ENCODE measurements at regions not wholly inside any gene's neighbourhood (a gene's known extent, or its start where the extent isn't known, plus 50 kb on each side); places are given as distances from the start of the nearest gene placed in this dataset.
"Not testable (repeated sequence)": the region's sequence is repeated elsewhere in the genome, so short reads cannot be mapped to it uniquely, and the experiment has no call there.

DNA sequence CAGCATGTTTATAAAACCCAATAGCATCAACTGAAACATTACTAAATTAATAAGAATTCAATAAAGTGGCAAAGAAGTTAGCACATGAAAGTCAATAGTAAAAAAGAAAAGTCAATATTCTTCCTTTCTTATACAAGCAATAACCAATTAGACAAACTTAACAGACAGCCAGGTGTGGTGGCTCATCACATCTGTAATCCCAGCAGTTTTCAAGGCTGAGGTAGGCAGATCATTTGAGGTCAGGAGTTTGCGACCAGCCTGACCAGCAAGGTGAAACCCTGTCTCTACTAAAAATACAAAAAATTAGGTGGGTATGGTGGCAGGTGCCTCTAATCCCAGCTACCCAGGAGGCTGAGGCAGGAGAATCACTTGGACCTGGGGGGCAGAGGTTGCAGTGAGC, 275.9 kb downstream of the GOLGA6L6 start:
- H3K27ac ChIP-seq (ENCODE audit: low read depth, low read length); H3K4ac ChIP-seq (ENCODE audit: low read depth, low read length); H2BK5ac ChIP-seq (ENCODE audit: low read length); H4K8ac ChIP-seq (ENCODE audit: low read depth, low read length); H2AK5ac ChIP-seq (ENCODE audit: low read length); H2BK15ac ChIP-seq (replicated peaks; ENCODE audit: low read depth); H3K27me3 ChIP-seq (ENCODE audit: insufficient read depth, low read length, poor library complexity); H3K4me2 ChIP-seq (ENCODE audit: low read length); H3K79me1 ChIP-seq (ENCODE audit: low read length); H3K79me2 ChIP-seq (ENCODE audit: control insufficient read depth, insufficient read depth, low read length); H4K5ac ChIP-seq (ENCODE audit: low read length); H3K4me1 ChIP-seq (ENCODE audit: control insufficient read depth, low read depth, low read length); H3K56ac ChIP-seq (ENCODE audit: low read length); H3K36me3 ChIP-seq (ENCODE audit: control insufficient read depth, insufficient read depth, low read length); H3K23ac ChIP-seq (ENCODE audit: low read length); H3K18ac ChIP-seq (ENCODE audit: low read length); H3K4me3 ChIP-seq (ENCODE audit: low read length); DNase-seq; H3K9ac ChIP-seq (ENCODE audit: low read length); H2BK120ac ChIP-seq (ENCODE audit: low read depth, low read length): not testable (repeated sequence)
- WGBS (ENCODE audit: extremely low coverage, insufficient coverage, low lambda C conversion rate) = no CpG with 5 or more reads among the region's 1 CpG

- not testable (repeated sequence) for H3K36me3 ChIP-seq (ENCODE audit: control insufficient read depth, insufficient read depth, low read length); H3K27me3 ChIP-seq (ENCODE audit: insufficient read depth, low read length, poor library complexity); H4K8ac ChIP-seq (ENCODE audit: low read depth, low read length); H3K4me2 ChIP-seq (ENCODE audit: low read length); DNase-seq; H3K4ac ChIP-seq (ENCODE audit: low read depth, low read length); H2AK5ac ChIP-seq (ENCODE audit: low read length); H3K18ac ChIP-seq (ENCODE audit: low read length); H2BK120ac ChIP-seq (ENCODE audit: low read depth, low read length); H4K5ac ChIP-seq (ENCODE audit: low read length); H3K27ac ChIP-seq (ENCODE audit: low read depth, low read length); H3K4me3 ChIP-seq (ENCODE audit: low read length); H3K79me2 ChIP-seq (ENCODE audit: control insufficient read depth, insufficient read depth, low read length); H3K23ac ChIP-seq (ENCODE audit: low read length); H3K4me1 ChIP-seq (ENCODE audit: control insufficient read depth, low read depth, low read length); H3K9ac ChIP-seq (ENCODE audit: low read length); H3K56ac ChIP-seq (ENCODE audit: low read length); H2BK15ac ChIP-seq (replicated peaks; ENCODE audit: low read depth); H3K79me1 ChIP-seq (ENCODE audit: low read length); H2BK5ac ChIP-seq (ENCODE audit: low read length)
- WGBS (ENCODE audit: extremely low coverage, insufficient coverage, low lambda C conversion rate) = no CpG with 5 or more reads among the region's 16 CpGs
These were observed 280.0 kb downstream of the GOLGA6L6 start for GRCh38 chr15:20261321-20262280.

- not testable (repeated sequence) for H3K23ac ChIP-seq (ENCODE audit: low read length)
- WGBS (ENCODE audit: extremely low coverage, insufficient coverage, low lambda C conversion rate) = no CpG with 5 or more reads among the region's 7 CpGs
These were observed 280.9 kb downstream of the GOLGA6L6 start for GRCh38 chr15:20260650-20261049.

DNA sequence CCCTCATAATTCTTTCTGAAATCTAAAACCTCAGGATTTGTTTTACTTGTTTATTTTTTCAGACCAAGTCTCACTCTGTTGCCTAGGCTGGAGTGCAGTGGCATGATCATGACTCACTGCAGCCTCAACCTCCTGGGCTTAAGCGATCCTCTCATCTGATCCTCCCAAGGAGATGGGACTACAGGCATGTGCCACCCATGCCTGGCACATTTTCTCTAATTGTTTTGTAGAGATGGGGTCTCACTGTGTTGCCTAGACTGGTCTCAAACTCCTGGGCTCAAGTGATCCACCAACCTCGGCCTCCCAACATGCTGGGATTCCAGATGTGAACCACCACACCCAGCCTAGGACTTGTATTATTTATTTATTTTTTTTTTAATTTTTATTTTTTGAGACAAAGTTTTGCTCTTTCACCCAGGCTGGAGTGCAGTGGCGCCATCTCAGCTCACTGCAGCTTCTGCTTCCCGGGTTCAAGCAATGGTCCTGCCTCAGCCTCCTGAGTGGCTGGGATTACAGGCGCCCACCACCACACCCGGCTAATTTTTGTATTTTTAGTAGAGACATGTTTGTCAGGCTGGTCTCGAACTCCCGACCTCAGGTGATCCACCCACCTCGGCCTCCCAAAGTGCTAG, 281.9 kb downstream of the GOLGA6L6 start:
- H3K56ac ChIP-seq (ENCODE audit: low read length); H3K36me3 ChIP-seq (ENCODE audit: control insufficient read depth, insufficient read depth, low read length); H3K79me2 ChIP-seq (ENCODE audit: control insufficient read depth, insufficient read depth, low read length); H2BK5ac ChIP-seq (ENCODE audit: low read length); H4K5ac ChIP-seq (ENCODE audit: low read length); H2BK15ac ChIP-seq (replicated peaks; ENCODE audit: low read depth); H3K18ac ChIP-seq (ENCODE audit: low read length); H3K9ac ChIP-seq (ENCODE audit: low read length); H2AK5ac ChIP-seq (ENCODE audit: low read length); H3K4me2 ChIP-seq (ENCODE audit: low read length); H3K27me3 ChIP-seq (ENCODE audit: insufficient read depth, low read length, poor library complexity); H3K27ac ChIP-seq (ENCODE audit: low read depth, low read length); H4K8ac ChIP-seq (ENCODE audit: low read depth, low read length); H3K79me1 ChIP-seq (ENCODE audit: low read length); DNase-seq; H3K23ac ChIP-seq (ENCODE audit: low read length); H3K4me1 ChIP-seq (ENCODE audit: control insufficient read depth, low read depth, low read length); H2BK120ac ChIP-seq (ENCODE audit: low read depth, low read length); H3K4me3 ChIP-seq (ENCODE audit: low read length); H3K4ac ChIP-seq (ENCODE audit: low read depth, low read length): not testable (repeated sequence)
- no CpG with 5 or more reads among the region's 9 CpGs for WGBS (ENCODE audit: extremely low coverage, insufficient coverage, low lambda C conversion rate)

More at GRCh38 chr15:20260650-20261049, 280.9 kb downstream of the GOLGA6L6 start:
- H3K79me1 ChIP-seq (ENCODE audit: low read length); H3K4me3 ChIP-seq (ENCODE audit: low read length); H3K4ac ChIP-seq (ENCODE audit: low read depth, low read length); H3K79me2 ChIP-seq (ENCODE audit: control insufficient read depth, insufficient read depth, low read length); H3K4me1 ChIP-seq (ENCODE audit: control insufficient read depth, low read depth, low read length); H3K18ac ChIP-seq (ENCODE audit: low read length); H3K9ac ChIP-seq (ENCODE audit: low read length); H3K27me3 ChIP-seq (ENCODE audit: insufficient read depth, low read length, poor library complexity); H2BK5ac ChIP-seq (ENCODE audit: low read length); H2AK5ac ChIP-seq (ENCODE audit: low read length); H2BK120ac ChIP-seq (ENCODE audit: low read depth, low read length); H4K8ac ChIP-seq (ENCODE audit: low read depth, low read length); H3K56ac ChIP-seq (ENCODE audit: low read length); DNase-seq; H3K27ac ChIP-seq (ENCODE audit: low read depth, low read length); H3K4me2 ChIP-seq (ENCODE audit: low read length); H2BK15ac ChIP-seq (replicated peaks; ENCODE audit: low read depth); H4K5ac ChIP-seq (ENCODE audit: low read length); H3K36me3 ChIP-seq (ENCODE audit: control insufficient read depth, insufficient read depth, low read length): not testable (repeated sequence)

- no CpG with 5 or more reads among the region's 7 CpGs for WGBS (ENCODE audit: extremely low coverage, insufficient coverage, low lambda C conversion rate)
- H3K36me3 ChIP-seq (ENCODE audit: control insufficient read depth, insufficient read depth, low read length) = not testable (repeated sequence)
These were observed 285.2 kb downstream of the GOLGA6L6 start for GRCh38 chr15:20256394-20256793.

More at GRCh38 chr15:20256394-20256793, 285.2 kb downstream of the GOLGA6L6 start:
- H3K9ac ChIP-seq (ENCODE audit: low read length); H3K27ac ChIP-seq (ENCODE audit: low read depth, low read length); H2BK15ac ChIP-seq (replicated peaks; ENCODE audit: low read depth); H3K4ac ChIP-seq (ENCODE audit: low read depth, low read length); H3K4me1 ChIP-seq (ENCODE audit: control insufficient read depth, low read depth, low read length); H4K8ac ChIP-seq (ENCODE audit: low read depth, low read length); H3K79me2 ChIP-seq (ENCODE audit: control insufficient read depth, insufficient read depth, low read length); H3K4me3 ChIP-seq (ENCODE audit: low read length); H3K27me3 ChIP-seq (ENCODE audit: insufficient read depth, low read length, poor library complexity); H3K4me2 ChIP-seq (ENCODE audit: low read length); H2BK120ac ChIP-seq (ENCODE audit: low read depth, low read length); H2AK5ac ChIP-seq (ENCODE audit: low read length); H3K79me1 ChIP-seq (ENCODE audit: low read length); H3K18ac ChIP-seq (ENCODE audit: low read length); H4K5ac ChIP-seq (ENCODE audit: low read length); H3K23ac ChIP-seq (ENCODE audit: low read length); H3K56ac ChIP-seq (ENCODE audit: low read length); DNase-seq; H2BK5ac ChIP-seq (ENCODE audit: low read length): not testable (repeated sequence)

All from mesendoderm (in vitro differentiated cells).